ACHN (cell line): ENCODE measurements at regions not wholly inside any gene's neighbourhood (a gene's known extent, or its start where the extent isn't known, plus 50 kb on each side); places are given as distances from the start of the nearest gene placed in this dataset.
A peak's percentile ranks its signal among the peaks of the same experiment; 100 is the strongest.

ENCODE experiments used
- DNase-seq: peaks from one replicate; pipeline ENCODE4 v3.0.0-alpha.2; 2015
- in situ Hi-C: cut with HindIII; loops from 2 replicates; pipeline ENCODE4 v1.10.0; 2017; ENCODE audit warnings: low sequenced_read_pairs, low pct_ligation_motif_present, low pct_unique_long_range_greater_than_20kb

DNA sequence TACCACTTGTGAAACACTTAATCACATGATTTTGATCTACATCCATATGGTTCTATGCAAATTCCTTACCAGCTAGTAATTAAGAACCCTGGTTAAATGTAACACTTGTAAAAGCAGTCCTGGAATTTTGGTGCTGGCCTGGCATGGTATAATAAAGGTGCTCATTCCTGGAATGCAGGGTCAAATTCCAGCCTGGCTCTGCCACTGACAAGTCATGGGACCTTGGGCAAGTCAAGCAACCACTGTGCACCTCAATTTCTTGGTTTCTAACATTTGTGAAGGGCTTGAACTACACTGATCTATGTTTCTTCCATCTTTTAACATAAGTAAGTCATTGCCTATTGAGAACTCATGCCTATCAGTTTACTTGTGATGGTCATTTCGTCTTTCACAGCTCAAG, 91.9 kb upstream of the PIK3CG start:
- in situ Hi-C loops = no loop called here
- DNase-seq = peak; percentile 88

DNA sequence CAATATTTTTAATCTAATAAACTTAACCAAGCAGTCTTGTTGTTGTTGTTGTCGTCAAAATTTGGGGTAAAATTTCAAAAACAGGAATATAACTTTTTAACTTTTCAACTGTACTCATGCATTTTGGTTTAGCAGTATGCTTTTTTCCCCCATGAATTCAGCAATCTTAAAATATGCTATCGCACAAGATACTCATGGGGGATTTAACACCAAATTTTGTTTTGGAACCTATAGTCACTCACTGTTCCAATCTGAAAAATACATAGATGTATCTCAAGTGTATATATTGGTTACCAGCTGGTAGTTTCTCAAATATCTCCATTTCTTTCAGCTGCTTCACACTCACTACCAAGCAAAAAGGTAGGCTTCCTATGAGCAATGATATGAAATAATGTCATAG, 91.4 kb upstream of the PIK3CG start:
- peak; percentile 10 for DNase-seq
- in situ Hi-C loops = no loop called here

DNA sequence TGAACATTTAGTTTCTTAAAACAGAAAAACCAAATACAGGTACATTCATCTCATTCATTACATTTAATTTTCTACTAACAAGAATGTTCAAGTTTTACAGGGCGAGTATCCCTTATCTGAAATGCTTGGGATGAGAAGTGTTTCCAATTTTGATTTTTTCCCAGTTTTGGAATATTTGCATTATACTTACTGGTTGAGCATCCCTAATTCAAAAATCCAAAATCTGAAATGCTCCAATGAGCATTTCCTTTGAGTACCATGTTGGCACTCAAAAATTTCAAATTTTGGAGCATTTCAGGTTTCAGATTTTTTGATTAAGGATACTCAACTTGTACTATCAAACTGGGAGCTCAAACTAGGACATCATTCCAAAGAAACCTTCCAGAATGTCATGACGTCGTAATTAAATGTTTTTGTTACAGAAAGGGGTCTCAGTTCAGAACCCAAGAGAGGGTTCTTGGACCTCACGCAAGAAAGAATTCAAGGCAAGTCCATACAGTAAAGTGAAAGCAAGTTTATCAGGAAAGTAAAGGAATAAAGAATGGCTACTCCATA, 90.8 kb upstream of the PIK3CG start:
- in situ Hi-C loops = no loop called here
- no peak for DNase-seq

- DNase-seq = peak; percentile 100
- in situ Hi-C loops = no loop called here
These were observed 90.1 kb upstream of the PIK3CG start for GRCh38 chr7:106774768-106775551.

- DNase-seq = peak; percentile 92
- in situ Hi-C loops = no loop called here
These were observed 89.5 kb upstream of the PIK3CG start for GRCh38 chr7:106775552-106775936.

GRCh38 chr7:106775975-106776607, 89.0 kb upstream of the PIK3CG start:
- DNase-seq = no peak
- in situ Hi-C loops = no loop called here

GRCh38 chr7:106776618-106777347, 88.3 kb upstream of the PIK3CG start:
- in situ Hi-C loops = no loop called here
- no peak for DNase-seq

GRCh38 chr7:106777674-106778299, 87.3 kb upstream of the PIK3CG start:
- in situ Hi-C loops = no loop called here
- no peak for DNase-seq

DNA sequence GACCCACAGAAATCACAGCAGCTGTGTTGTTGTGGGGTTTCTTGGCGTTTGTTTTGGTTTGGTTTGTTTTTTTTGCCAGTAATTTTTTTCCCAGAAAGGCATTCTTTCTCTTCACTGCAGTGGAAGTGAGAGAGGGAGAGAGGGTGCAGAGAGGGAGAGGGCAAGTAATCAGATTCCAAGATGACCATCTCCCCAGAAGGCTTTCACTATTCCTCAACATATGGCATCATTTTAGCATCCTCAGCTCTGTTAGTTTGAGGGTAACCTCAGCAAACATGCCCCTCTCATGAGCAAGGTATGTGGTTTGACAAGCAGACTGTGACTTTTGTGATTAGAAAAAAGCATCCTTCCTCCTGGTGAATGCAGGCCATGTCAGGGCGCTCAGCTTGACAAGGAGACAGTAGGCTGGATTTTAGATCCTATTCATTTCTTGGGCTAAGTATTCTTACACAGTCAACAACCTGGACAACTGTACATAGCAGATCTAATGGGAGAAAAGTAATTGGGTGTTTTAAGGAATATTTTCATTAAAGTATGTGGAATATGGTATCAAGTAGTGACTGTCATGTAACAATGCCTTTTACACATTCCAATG, 86.3 kb upstream of the PIK3CG start:
- in situ Hi-C loops = no loop called here
- DNase-seq = no peak

GRCh38 chr7:106779877-106780276, 85.2 kb upstream of the PIK3CG start:
- peak; percentile 27 for DNase-seq
- in situ Hi-C loops = no loop called here

- no peak for DNase-seq
- in situ Hi-C loops = no loop called here
These were observed 84.1 kb upstream of the PIK3CG start for GRCh38 chr7:106781007-106781406.

DNA sequence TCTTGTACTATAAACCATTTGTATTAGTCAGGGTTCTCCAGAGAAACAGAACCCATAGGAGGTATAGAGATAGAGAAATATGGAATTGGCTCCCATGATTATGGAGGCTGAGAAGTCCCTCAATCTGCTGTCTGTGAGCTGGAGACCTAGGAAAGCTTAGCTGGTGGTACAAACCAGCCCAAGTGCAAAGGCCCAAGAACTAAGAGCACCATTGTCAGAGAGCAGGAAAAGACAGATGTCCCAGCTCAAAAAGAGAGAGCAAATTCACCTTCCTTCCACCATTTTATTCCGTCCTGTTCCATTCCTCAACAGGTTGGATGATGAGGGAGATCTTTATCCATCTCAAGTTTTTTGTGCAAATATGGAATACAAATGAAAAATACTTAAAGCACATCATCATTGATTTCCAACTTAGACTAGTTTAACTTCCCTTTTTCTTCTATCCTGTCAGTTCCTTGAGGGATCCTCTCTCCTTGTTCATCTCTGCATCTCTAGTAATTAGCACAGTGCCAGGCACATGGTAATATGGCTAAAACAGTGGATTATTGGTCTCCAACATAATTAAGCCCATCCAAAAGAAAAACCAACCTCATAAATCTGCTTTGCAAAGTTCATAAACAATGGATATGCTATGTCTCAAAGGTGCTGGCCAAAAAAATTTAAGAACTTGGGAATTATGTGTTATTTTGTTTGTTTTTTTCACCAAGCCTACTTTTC, 83.1 kb upstream of the PIK3CG start:
- in situ Hi-C loops = no loop called here

DNA sequence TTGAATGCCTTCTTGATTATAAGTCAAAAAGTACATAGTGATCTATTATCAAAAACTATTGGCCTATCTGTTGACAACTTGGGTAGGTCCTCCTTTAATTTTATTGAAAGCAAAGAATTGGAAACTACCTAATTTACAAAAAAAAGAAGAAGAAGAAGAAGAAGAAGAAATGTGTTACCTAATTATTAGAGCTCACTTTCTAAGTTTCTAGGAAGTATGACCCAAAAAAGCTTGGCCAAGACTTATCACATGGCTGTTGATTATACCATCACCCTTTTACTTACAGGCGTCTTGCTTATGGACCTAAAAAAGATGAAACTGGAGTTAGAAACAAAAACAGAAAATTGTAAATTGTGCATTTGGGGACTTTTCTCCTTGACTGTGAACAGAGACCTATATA, 81.8 kb upstream of the PIK3CG start:
- in situ Hi-C loops = no loop called here
- no peak for DNase-seq

More for the DNA sequence above, 83.1 kb upstream of the PIK3CG start:
- DNase-seq = no peak

- in situ Hi-C loops = no loop called here
- DNase-seq = no peak
These were observed 76.4 kb upstream of the PIK3CG start for GRCh38 chr7:106788637-106789036.

DNA sequence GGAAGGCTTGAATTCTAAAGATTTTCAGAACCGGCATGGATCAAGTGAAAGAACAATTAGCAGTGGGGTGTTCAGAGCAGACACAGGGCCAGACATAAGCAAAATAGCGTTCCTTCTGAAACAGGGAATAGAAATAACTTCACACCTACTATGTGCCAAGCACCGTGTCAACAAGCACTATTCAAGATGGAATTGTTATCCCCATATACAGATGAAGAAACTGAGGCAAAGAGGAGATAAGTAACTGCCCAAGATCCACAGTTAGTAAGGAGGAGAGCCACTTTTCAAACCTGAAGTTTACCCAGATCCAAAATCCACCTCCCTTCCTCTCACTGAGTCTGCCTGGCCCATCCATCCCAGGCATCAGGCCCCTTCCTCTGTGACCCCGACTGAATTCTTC, 73.6 kb upstream of the PIK3CG start:
- in situ Hi-C loops = no loop called here
- DNase-seq = no peak

GRCh38 chr7:106792233-106792926, 72.7 kb upstream of the PIK3CG start:
- DNase-seq = no peak
- in situ Hi-C loops = no loop called here
